Progenitor cell of endocrine pancreas (in vitro differentiated cells): ENCODE measurements at regions not wholly inside any gene's neighbourhood (a gene's known extent, or its start where the extent isn't known, plus 50 kb on each side); places are given as distances from the start of the nearest gene placed in this dataset.

Experiments
- DNase-seq: peaks from one replicate; pipeline ENCODE4 v3.0.0; 2021; ENCODE audit warnings: low spot score; ENCODE audit not compliant: unreplicated experiment
- H3K27ac Mint-ChIP-seq: 2 replicates; pipeline ENCODE4 v1.8.0; 2021; ENCODE audit warnings: mild to moderate bottlenecking, moderate library complexity, mixed read lengths
- H3K27me3 Mint-ChIP-seq: 2 replicates; pipeline ENCODE4 v1.8.0; 2021; ENCODE audit warnings: mixed read lengths
- H3K36me3 Mint-ChIP-seq: 2 replicates; pipeline ENCODE4 v1.8.0; 2022; ENCODE audit warnings: mixed read lengths; ENCODE audit not compliant: insufficient read depth
- H3K4me1 Mint-ChIP-seq: 2 replicates; pipeline ENCODE4 v1.8.0; 2021; ENCODE audit warnings: low read depth, mixed read lengths
- H3K4me3 Mint-ChIP-seq: 2 replicates; pipeline ENCODE4 v1.8.0; 2021; ENCODE audit warnings: low read depth, mild to moderate bottlenecking, moderate library complexity, mixed read lengths
- H3K9me3 Mint-ChIP-seq: 2 replicates; pipeline ENCODE4 v1.8.0; 2021; ENCODE audit warnings: low read depth, mixed read lengths
- CTCF ChIP-seq: fragments of 200-600 bp; sonication (generic); IDR thresholded peaks from one replicate; pipeline ENCODE4 v1.5.0; 2021; ENCODE audit warnings: antibody characterized with exemption, mild to moderate bottlenecking; ENCODE audit not compliant: unreplicated experiment

GRCh38 chr10:81000781-81001180, 463.1 kb downstream of the SH2D4B start:
- Mint-ChIP-seq H3K36me3 (peaks cover 1% of the 10 kb centered on the region), H3K27ac (no peak overlapping the region), H3K4me1 (no peaks in the 10 kb centered on the region), H3K9me3 (peaks cover 4% of the 10 kb centered on the region), H3K4me3 (no peak overlapping the region), H3K27me3 (no peaks in the 10 kb centered on the region)
- DNase-seq, result no peak
- no peak for TF ChIP-seq CTCF

GRCh38 chr10:81002382-81002781, 464.7 kb downstream of the SH2D4B start:
- H3K4me3 Mint-ChIP-seq, result no peak overlapping the region
- no peak overlapping the region for H3K27ac Mint-ChIP-seq
- no peak for TF ChIP-seq CTCF
- H3K4me1 Mint-ChIP-seq, result no peaks in the 10 kb centered on the region
- H3K27me3 Mint-ChIP-seq, result no peaks in the 10 kb centered on the region
- DNase-seq, result no peak
- H3K9me3 Mint-ChIP-seq, result no peaks in the 10 kb centered on the region
- H3K36me3 Mint-ChIP-seq, result no peaks in the 10 kb centered on the region

- DNase-seq, result no peak
- Mint-ChIP-seq H3K9me3 (no peaks in the 10 kb centered on the region), H3K4me3 (no peak overlapping the region), H3K27ac (no peak overlapping the region), H3K36me3 (no peaks in the 10 kb centered on the region), H3K4me1 (peaks cover 8% of the 10 kb centered on the region), H3K27me3 (no peaks in the 10 kb centered on the region)
- TF ChIP-seq CTCF, result no peak
Observed at GRCh38 chr10:81007872-81008271, 470.2 kb downstream of the SH2D4B start.

- DNase-seq, result no peak
- no peak for TF ChIP-seq CTCF
- peaks cover 8% of the 10 kb centered on the region for H3K4me1 Mint-ChIP-seq
- no peaks in the 10 kb centered on the region for H3K9me3 Mint-ChIP-seq
- H3K4me3 Mint-ChIP-seq, result no peak overlapping the region
- no peak overlapping the region for H3K27ac Mint-ChIP-seq
- no peaks in the 10 kb centered on the region for H3K36me3 Mint-ChIP-seq
- no peaks in the 10 kb centered on the region for H3K27me3 Mint-ChIP-seq
Observed at GRCh38 chr10:81008726-81009125, 471.0 kb downstream of the SH2D4B start.

- H3K27ac Mint-ChIP-seq, result no peak overlapping the region
- H3K9me3 Mint-ChIP-seq, result no peaks in the 10 kb centered on the region
- no peak overlapping the region for H3K4me3 Mint-ChIP-seq
- no peaks in the 10 kb centered on the region for H3K36me3 Mint-ChIP-seq
- no peak for DNase-seq
- no peak for TF ChIP-seq CTCF
- no peaks in the 10 kb centered on the region for H3K27me3 Mint-ChIP-seq
- peaks cover 8% of the 10 kb centered on the region for H3K4me1 Mint-ChIP-seq
Observed at GRCh38 chr10:81009296-81009695, 471.6 kb downstream of the SH2D4B start.
